A549 (cell line): ENCODE measurements at regions not wholly inside any gene's neighbourhood (a gene's known extent, or its start where the extent isn't known, plus 50 kb on each side); places are given as distances from the start of the nearest gene placed in this dataset.
"Not testable (repeated sequence)": the region's sequence is repeated elsewhere in the genome, so short reads cannot be mapped to it uniquely, and the experiment has no call there.

Source experiments
- ATAC-seq, 2 experiments: fragments of 200-7000 bp in 1 of 2; fragments of >200 bp in 1 of 2; cut with Nextera tagmentation in 1 of 2; cut with Tn5 transposase in 1 of 2; 3 replicates each; pipeline versions ENCODE4 v1.8.0 to v1.9.1; 2018 to 2020; ENCODE audit warnings: mild to moderate bottlenecking in 1 of 2, moderate library complexity in 1 of 2
- CTCF ChIA-PET: fragments of 300-600 bp; sonication (Branson Sonifier 250); formaldehyde crosslinking; extraction: SDS; loops from one replicate; lab custom pipeline; 2021; ENCODE audit warnings: antibody characterized with exemption, inconsistent platforms; lab: Yijun Ruan, JAX
- POLR2A ChIA-PET: fragments of 350-600 bp; formaldehyde crosslinking; extraction: SDS; loops from one replicate; lab custom pipeline; 2021; ENCODE audit warnings: antibody characterized with exemption, inconsistent platforms; lab: Yijun Ruan, JAX
- DNase-seq, 2 experiments: peaks; one replicate each; pipeline versions ENCODE4 v3.0.0 to v3.0.0-alpha.2; 2011 to 2016; ENCODE audit warnings: low read depth in 1 of 2, low spot score in 1 of 2
- FAIRE-seq: peaks from 2 replicates; lab custom pipeline; 2011; peaks lifted over from hg19 to GRCh38; lab: Jason Lieb, UNC
- H3K27ac ChIP-seq, 2 experiments: fragments of >200 bp; sonication (Bioruptor Twin); formaldehyde crosslinking; 3 replicates each; pipeline ENCODE4 v1.5.1; 2016 to 2017
- H3K4me1 ChIP-seq: fragments of >200 bp; sonication (Bioruptor Twin); formaldehyde crosslinking; 3 replicates; pipeline ENCODE4 v1.6.1; 2016
- H3K4me2 ChIP-seq: fragments of >200 bp; sonication (Bioruptor Twin); formaldehyde crosslinking; 3 replicates; pipeline ENCODE4 v1.6.1; 2016
- H3K4me3 ChIP-seq: fragments of >200 bp; sonication (Bioruptor Twin); formaldehyde crosslinking; 3 replicates; pipeline ENCODE4 v1.5.1; 2016
- H3K9me3 ChIP-seq: fragments of >200 bp; sonication (Bioruptor Twin); formaldehyde crosslinking; 3 replicates; pipeline ENCODE4 v1.6.1; 2016
- BHLHE40 ChIP-seq: IDR thresholded peaks from 2 replicates; pipeline ENCODE4 v1.6.1; 2012; ENCODE audit warnings: low read depth, low read length, inconsistent platforms
- CBX2 ChIP-seq: fragments of 200-600 bp; sonication (generic); IDR thresholded peaks from 2 replicates; pipeline ENCODE4 v1.6.1; 2016; ENCODE audit warnings: low read depth, mild to moderate bottlenecking, borderline replicate concordance
- CEBPB ChIP-seq, 2 experiments: fragments of >200 bp in 1 of 2; sonication (Bioruptor Twin) in 1 of 2; formaldehyde crosslinking in 1 of 2; IDR thresholded peaks; 2 replicates each; pipeline ENCODE4 v1.6.1; 2012 to 2016
- CHD4 ChIP-seq: fragments of 200-600 bp; sonication (generic); IDR thresholded peaks from 2 replicates; pipeline ENCODE4 v1.6.1; 2016; ENCODE audit warnings: antibody characterized with exemption, mild to moderate bottlenecking, borderline replicate concordance
- EHMT2 ChIP-seq: fragments of 200-600 bp; sonication (generic); IDR thresholded peaks from 2 replicates; pipeline ENCODE4 v1.6.1; 2016; ENCODE audit warnings: antibody characterized with exemption, low read depth, mild to moderate bottlenecking, moderate library complexity
- ESRRA ChIP-seq: fragments of 150-350 bp; IDR thresholded peaks from 2 replicates; pipeline ENCODE4 v1.6.1; 2014; ENCODE audit warnings: mild to moderate bottlenecking, low read length, borderline replicate concordance
- FOSB ChIP-seq: fragments of 250-450 bp; sonication (Bioruptor Pico); IDR thresholded peaks from 2 replicates; pipeline ENCODE4 v1.5.0; 2020; ENCODE audit warnings: mild to moderate bottlenecking, moderate library complexity
- FOSL2 ChIP-seq, 2 experiments: fragments of 450-650 bp in 1 of 2; fragments of >200 bp in 1 of 2; sonication (Bioruptor Twin) in 1 of 2; formaldehyde crosslinking; IDR thresholded peaks; 2 replicates each; pipeline versions ENCODE4 v1.5.0 to v1.6.1; 2016 to 2020; ENCODE audit warnings: mild to moderate bottlenecking in 1 of 2, moderate library complexity in 1 of 2
- HDAC2 ChIP-seq: fragments of 200-600 bp; sonication (generic); IDR thresholded peaks from 2 replicates; pipeline ENCODE4 v1.6.1; 2016
- HES2 ChIP-seq: fragments of >200 bp; sonication (Bioruptor Twin); formaldehyde crosslinking; IDR thresholded peaks from 2 replicates; pipeline ENCODE4 v1.6.1; 2016
- HEYL ChIP-seq: fragments of 250-450 bp; sonication (Bioruptor Pico); IDR thresholded peaks from 2 replicates; pipeline ENCODE4 v1.8.0; 2021; ENCODE audit warnings: mild to moderate bottlenecking, moderate library complexity
- HOXB5 ChIP-seq: fragments of 250-450 bp; sonication (Bioruptor Pico); IDR thresholded peaks from 2 replicates; pipeline ENCODE4 v1.5.0; 2020; ENCODE audit warnings: mild to moderate bottlenecking, moderate library complexity
- JUNB ChIP-seq: fragments of >200 bp; sonication (Bioruptor Twin); formaldehyde crosslinking; IDR thresholded peaks from 2 replicates; pipeline ENCODE4 v1.6.1; 2016
- KDM1A ChIP-seq: fragments of 200-600 bp; sonication (generic); IDR thresholded peaks from 2 replicates; pipeline ENCODE4 v1.6.1; 2016; ENCODE audit warnings: low read depth, mild to moderate bottlenecking
- KDM5A ChIP-seq: fragments of 200-600 bp; sonication (generic); IDR thresholded peaks from 2 replicates; pipeline ENCODE4 v1.6.1; 2016; ENCODE audit warnings: antibody characterized with exemption, mild to moderate bottlenecking
- NR3C1 ChIP-seq: fragments of >200 bp; sonication (Bioruptor Twin); formaldehyde crosslinking; IDR thresholded peaks from 3 replicates; pipeline ENCODE4 v1.6.1; 2017
- PHF8 ChIP-seq: fragments of 200-600 bp; sonication (generic); IDR thresholded peaks from 2 replicates; pipeline ENCODE4 v1.6.1; 2016; ENCODE audit warnings: low read depth, mild to moderate bottlenecking, antibody characterized with exemption, moderate library complexity, borderline replicate concordance
- POLR2A ChIP-seq: IDR thresholded peaks from 2 replicates; pipeline ENCODE4 v1.6.1; 2012; ENCODE audit warnings: mild to moderate bottlenecking, low read length
- POLR2AphosphoS2 ChIP-seq: conservative IDR thresholded peaks from 2 replicates; pipeline ENCODE4 v1.6.1; 2012; ENCODE audit warnings: low read length, improper control_type of control experiment, inconsistent platforms
- RAD21 ChIP-seq, 2 experiments: fragments of >200 bp in 1 of 2; sonication (Bioruptor Twin) in 1 of 2; formaldehyde crosslinking in 1 of 2; IDR thresholded peaks in 1 of 2; conservative IDR thresholded peaks in 1 of 2; 2 replicates in 1 of 2; 3 replicates in 1 of 2; pipeline ENCODE4 v1.6.1; 2012 to 2018; ENCODE audit warnings: inconsistent platforms in 1 of 2
- RCOR1 ChIP-seq: fragments of 150-350 bp; IDR thresholded peaks from 2 replicates; pipeline ENCODE4 v1.6.1; 2014; ENCODE audit warnings: antibody characterized with exemption, low read length, low read depth
- REST ChIP-seq: fragments of 200-600 bp; sonication (generic); IDR thresholded peaks from 2 replicates; pipeline ENCODE4 v1.6.1; 2016; ENCODE audit warnings: antibody characterized with exemption, mild to moderate bottlenecking, moderate library complexity
- RNF2 ChIP-seq: fragments of 200-600 bp; sonication (generic); IDR thresholded peaks from 2 replicates; pipeline ENCODE4 v1.6.1; 2016; ENCODE audit warnings: low read depth, mild to moderate bottlenecking, antibody characterized with exemption, moderate library complexity, borderline replicate concordance
- TP53 ChIP-seq: fragments of 250-450 bp; sonication (Bioruptor Pico); IDR thresholded peaks from 2 replicates; pipeline ENCODE4 v1.5.0; 2021; ENCODE audit warnings: mild to moderate bottlenecking, moderate library complexity
- ZC3H11A ChIP-seq: fragments of 450-650 bp; IDR thresholded peaks from 2 replicates; pipeline ENCODE4 v1.6.1; 2014; ENCODE audit warnings: antibody characterized with exemption, mild to moderate bottlenecking
- ZNF302 ChIP-seq: fragments of 250-450 bp; sonication (Bioruptor Pico); IDR thresholded peaks from 2 replicates; pipeline ENCODE4 v1.9.0; 2021; ENCODE audit warnings: inconsistent platforms, mild to moderate bottlenecking, moderate library complexity
- ZSCAN20 ChIP-seq: fragments of 250-450 bp; sonication (Bioruptor Pico); IDR thresholded peaks from 2 replicates; pipeline ENCODE4 v1.8.0; 2022; ENCODE audit warnings: mild to moderate bottlenecking, moderate library complexity
- WGBS: methylation state at CpG from one replicate; pipeline ENCODE4 v1.1.6; 2017; ENCODE audit errors: missing lambda C conversion rate; 5-methylcytosine and 5-hydroxymethylcytosine counted together
- TF ChIP-seq, protein P1 (sequence below): IDR thresholded peaks from 2 replicates; pipeline ENCODE4 v1.6.1; 2012
- TF ChIP-seq, protein P2 (sequence below): IDR thresholded peaks from 2 replicates; pipeline ENCODE4 v1.6.1; 2012; ENCODE audit warnings: low read depth, borderline replicate concordance

DNA sequence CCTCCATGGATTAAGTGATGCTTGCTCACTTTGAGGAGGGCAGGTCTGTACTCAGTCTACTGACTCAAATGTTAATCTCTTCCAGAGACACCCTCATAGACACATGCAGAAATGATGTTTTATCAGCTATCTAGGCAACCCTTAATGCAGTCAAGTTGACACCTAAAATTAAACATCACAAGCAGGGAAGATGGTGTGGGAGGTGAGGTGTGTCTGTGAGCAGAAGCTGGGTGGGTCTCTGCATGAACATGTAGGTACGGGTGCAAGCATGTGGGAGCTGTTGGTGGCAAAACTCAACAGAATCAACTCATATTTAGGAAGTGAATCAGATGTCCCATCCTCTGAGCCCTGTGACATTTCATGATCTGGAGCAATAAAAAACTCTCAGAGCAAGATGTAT, 249.2 kb upstream of the SGCG start:
- no peak overlapping the region for H3K27ac ChIP-seq
- no peak for ATAC-seq
- TF ChIP-seq PHF8 (no peak), POLR2A (no peak), EHMT2 (no peak), BHLHE40 (no peak), CHD4 (no peak), RNF2 (no peak), KDM1A (no peak), FOSL2 (IDR thresholded peaks at IDR 0.05) (no peak), FOSL2 (CRISPR knock-in tag; IDR thresholded peaks at IDR 0.05) (no peak), KDM5A (no peak), CEBPB (IDR thresholded peaks at IDR 0.05) (no peak), ZSCAN20 (CRISPR knock-in tag) (no peak), RAD21 (conservative IDR thresholded peaks at IDR 0.05 in 1 of 2, IDR thresholded peaks at IDR 0.05 in 1 of 2) (no peak), ZNF302 (CRISPR knock-in tag) (no peak), FOSB (CRISPR knock-in tag) (no peak), REST (no peak), HEYL (CRISPR knock-in tag) (no peak), TP53 (no peak), RCOR1 (no peak)
- TF ChIP-seq, protein P1, sequence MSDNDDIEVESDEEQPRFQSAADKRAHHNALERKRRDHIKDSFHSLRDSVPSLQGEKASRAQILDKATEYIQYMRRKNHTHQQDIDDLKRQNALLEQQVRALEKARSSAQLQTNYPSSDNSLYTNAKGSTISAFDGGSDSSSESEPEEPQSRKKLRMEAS = no peak
- TF ChIP-seq, all 56 proteins: peak for 0
- H3K4me3 ChIP-seq = no peak overlapping the region
- no peaks in the 10 kb centered on the region for H3K4me1 ChIP-seq
- no peaks in the 10 kb centered on the region for H3K9me3 ChIP-seq
- no peak for FAIRE-seq
- CTCF ChIA-PET = no interaction called here
- no peak overlapping the region for H3K4me2 ChIP-seq
- DNase-seq = no peak
- 54% methylated on average over 1 of the region's 1 CpG for WGBS
- POLR2A ChIA-PET = no interaction called here

GRCh38 chr13:22932632-22933412, 248.0 kb upstream of the SGCG start:
- WGBS = 72% methylated on average over 9 of the region's 20 CpGs
- H3K4me2 ChIP-seq, H3K9me3 ChIP-seq, H3K27ac ChIP-seq, H3K4me3 ChIP-seq, H3K4me1 ChIP-seq, ATAC-seq, CTCF ChIA-PET, DNase-seq, POLR2A ChIA-PET, FAIRE-seq: not testable (repeated sequence)

GRCh38 chr13:22933571-22934181, 247.1 kb upstream of the SGCG start:
- POLR2A ChIA-PET = no interaction called here
- CTCF ChIA-PET = no interaction called here
- DNase-seq = no peak
- no peaks in the 10 kb centered on the region for H3K9me3 ChIP-seq
- no peak for FAIRE-seq
- no peak for TF ChIP-seq HES2
- no peak for TF ChIP-seq ZSCAN20 (CRISPR knock-in tag)
- no peak for TF ChIP-seq JUNB
- TF ChIP-seq ZC3H11A = no peak
- TF ChIP-seq, protein P1 = no peak
- TF ChIP-seq NR3C1 = no peak
- TF ChIP-seq POLR2AphosphoS2 = no peak
- no peak for TF ChIP-seq ESRRA
- TF ChIP-seq FOSL2 (IDR thresholded peaks at IDR 0.05) = no peak
- no peak for TF ChIP-seq FOSL2 (CRISPR knock-in tag; IDR thresholded peaks at IDR 0.05)
- TF ChIP-seq CBX2 = no peak
- TF ChIP-seq, protein P2, sequence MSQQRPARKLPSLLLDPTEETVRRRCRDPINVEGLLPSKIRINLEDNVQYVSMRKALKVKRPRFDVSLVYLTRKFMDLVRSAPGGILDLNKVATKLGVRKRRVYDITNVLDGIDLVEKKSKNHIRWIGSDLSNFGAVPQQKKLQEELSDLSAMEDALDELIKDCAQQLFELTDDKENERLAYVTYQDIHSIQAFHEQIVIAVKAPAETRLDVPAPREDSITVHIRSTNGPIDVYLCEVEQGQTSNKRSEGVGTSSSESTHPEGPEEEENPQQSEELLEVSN = no peak
- no peak for TF ChIP-seq HDAC2
- no peak for TF ChIP-seq HOXB5 (CRISPR knock-in tag)
- no peak for TF ChIP-seq KDM5A
- TF ChIP-seq, all 56 proteins: peak for 0
- Histone ChIP-seq H3K4me2 (no peak overlapping the region), H3K27ac (no peak overlapping the region), H3K4me3 (no peak overlapping the region), H3K4me1 (no peaks in the 10 kb centered on the region)
- ATAC-seq = no peak
- WGBS = 59% methylated on average over 8 of the region's 8 CpGs
